D721Med (cell line): ENCODE measurements at regions not wholly inside any gene's neighbourhood (a gene's known extent, or its start where the extent isn't known, plus 50 kb on each side); places are given as distances from the start of the nearest gene placed in this dataset.

Experiments used
- DNase-seq: peaks from one replicate; pipeline ENCODE4 v3.0.0; 2011; ENCODE audit warnings: low spot score; ENCODE audit not compliant: insufficient read length
- FAIRE-seq: peaks from 2 replicates; lab custom pipeline; 2011; peaks lifted over from hg19 to GRCh38; lab: Jason Lieb, UNC
- TF ChIP-seq, protein P1 (sequence below): IDR thresholded peaks from 2 replicates; pipeline ENCODE4 v1.5.1; 2012; ENCODE audit warnings: mild to moderate bottlenecking, control low read depth; ENCODE audit not compliant: insufficient read depth; ENCODE audit errors: missing control alignments

DNA sequence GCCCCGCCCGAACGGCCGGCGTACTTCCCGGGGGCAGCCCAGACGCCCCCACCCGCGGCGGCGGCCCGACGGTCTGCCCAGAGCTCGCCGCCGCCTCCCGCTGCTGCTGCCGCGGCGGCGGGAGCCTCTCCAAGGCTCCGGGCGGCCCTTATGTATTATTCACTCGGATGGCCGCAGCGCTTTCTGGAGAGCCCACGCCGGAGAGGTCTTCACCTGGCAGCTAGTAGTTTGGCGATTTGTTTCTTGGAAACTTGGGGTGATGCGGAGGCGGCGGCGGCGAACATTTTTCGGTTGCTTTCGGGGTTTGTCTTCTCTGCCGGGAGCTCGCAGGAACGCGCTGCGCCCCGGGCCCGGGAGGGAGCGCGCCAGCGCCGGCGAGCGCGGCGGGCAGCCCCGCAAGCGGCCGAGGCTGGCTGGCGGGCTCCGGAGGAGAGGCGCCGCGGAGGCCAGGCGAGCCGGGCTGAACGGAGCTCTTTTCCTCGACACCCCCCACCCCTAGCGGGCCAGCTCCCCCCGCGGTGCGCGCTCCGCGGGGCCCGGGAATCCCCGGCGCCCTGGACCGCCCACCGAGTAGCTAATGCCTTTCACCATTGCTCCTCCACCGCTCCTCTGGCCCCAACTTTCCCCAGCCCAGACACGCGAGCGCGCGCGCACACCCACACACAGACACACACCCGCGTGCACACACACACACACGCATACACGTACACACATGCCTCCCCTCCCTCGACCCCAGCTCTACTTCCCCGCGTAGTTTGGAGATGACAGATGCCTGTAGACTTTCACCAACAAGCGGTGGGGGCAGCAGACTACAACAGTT lies 113.5 kb downstream of the DHX15 start:
- TF ChIP-seq, protein P1, sequence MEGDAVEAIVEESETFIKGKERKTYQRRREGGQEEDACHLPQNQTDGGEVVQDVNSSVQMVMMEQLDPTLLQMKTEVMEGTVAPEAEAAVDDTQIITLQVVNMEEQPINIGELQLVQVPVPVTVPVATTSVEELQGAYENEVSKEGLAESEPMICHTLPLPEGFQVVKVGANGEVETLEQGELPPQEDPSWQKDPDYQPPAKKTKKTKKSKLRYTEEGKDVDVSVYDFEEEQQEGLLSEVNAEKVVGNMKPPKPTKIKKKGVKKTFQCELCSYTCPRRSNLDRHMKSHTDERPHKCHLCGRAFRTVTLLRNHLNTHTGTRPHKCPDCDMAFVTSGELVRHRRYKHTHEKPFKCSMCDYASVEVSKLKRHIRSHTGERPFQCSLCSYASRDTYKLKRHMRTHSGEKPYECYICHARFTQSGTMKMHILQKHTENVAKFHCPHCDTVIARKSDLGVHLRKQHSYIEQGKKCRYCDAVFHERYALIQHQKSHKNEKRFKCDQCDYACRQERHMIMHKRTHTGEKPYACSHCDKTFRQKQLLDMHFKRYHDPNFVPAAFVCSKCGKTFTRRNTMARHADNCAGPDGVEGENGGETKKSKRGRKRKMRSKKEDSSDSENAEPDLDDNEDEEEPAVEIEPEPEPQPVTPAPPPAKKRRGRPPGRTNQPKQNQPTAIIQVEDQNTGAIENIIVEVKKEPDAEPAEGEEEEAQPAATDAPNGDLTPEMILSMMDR = no peak
- FAIRE-seq = no peak

DNA sequence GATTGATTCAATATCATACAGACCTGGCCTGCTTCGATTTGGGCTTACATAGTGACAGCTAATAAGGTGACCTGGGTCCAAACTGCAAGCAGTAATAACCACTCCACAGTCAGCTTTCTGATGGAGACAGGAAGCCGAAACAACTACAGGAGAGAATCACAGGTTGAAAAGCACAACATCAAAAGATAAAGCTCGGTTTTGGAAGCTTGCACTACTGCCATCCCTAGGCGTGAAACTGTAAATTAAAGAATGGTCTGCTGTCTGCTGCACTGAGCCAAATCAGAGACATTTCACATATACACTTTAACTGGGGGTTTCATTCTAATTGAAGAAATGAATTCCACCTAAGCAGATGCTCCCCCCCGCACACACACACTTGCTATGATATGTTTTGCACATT lies 116.3 kb downstream of the DHX15 start:
- TF ChIP-seq, protein P1 = no peak
- FAIRE-seq (no peak), DNase-seq (no peak)

More for the DNA sequence above, 113.5 kb downstream of the DHX15 start:
- no peak for DNase-seq

DNA sequence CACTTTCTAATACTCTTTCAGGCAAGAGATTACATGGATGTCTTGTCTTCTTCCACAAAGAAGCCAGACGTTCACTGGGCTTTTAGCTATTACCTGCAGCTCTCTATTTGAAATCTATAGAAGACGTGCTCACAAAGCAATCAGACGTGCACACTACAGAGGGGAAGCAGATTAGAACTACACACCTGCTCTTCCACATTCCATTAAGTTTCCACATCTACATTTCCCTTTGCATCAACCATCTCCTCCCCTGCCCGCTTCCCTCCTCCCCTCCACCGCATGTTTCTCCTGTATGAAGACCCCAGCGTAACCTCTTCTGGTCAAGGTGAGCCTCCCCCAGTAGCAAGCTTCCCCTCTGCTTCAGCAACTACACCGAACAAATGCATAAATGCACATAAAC lies 119.8 kb downstream of the DHX15 start:
- no peak for DNase-seq
- TF ChIP-seq, protein P1 = no peak
- no peak for FAIRE-seq

DNA sequence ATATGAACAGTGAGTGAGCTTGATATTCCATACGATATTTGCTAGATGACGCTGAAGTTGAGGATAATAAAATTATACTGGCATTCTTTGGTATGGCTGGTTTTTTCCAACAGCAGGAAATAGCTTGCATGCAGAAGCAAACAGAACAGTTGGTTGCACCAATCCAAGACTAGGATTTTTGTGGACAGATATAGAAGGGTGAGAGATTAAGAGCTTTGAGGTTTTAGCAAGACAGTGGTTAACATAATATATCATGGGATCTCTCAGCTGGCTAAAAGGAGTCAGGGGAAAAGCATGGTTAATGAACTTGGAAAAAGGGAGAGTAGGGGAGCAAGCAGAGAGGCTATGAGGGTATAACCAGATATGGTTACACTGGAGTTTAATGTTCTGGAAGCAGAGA lies 127.9 kb downstream of the DHX15 start:
- FAIRE-seq (no peak), DNase-seq (no peak)
- TF ChIP-seq, protein P1 = no peak

DNA sequence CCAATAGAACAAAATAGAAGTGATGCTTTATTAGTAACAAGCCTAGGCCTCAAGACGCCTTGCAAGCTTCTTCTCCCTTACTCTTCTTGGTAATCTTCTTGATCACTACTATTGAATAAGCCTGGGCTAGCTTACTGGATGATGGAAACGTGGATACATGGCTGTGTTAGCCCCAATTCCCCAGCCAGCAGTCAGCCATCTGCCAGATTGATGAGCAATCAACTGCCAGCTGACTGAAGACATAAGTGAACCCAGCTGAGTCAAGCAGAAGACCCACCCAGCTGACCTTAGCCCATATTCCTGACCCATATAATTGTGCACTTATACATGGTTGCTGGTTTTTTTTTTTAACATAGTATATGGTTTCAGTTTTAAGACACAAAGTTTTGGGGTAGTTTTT lies 130.4 kb downstream of the DHX15 start:
- DNase-seq (no peak), FAIRE-seq (no peak)
- TF ChIP-seq, protein P1 = no peak

DNA sequence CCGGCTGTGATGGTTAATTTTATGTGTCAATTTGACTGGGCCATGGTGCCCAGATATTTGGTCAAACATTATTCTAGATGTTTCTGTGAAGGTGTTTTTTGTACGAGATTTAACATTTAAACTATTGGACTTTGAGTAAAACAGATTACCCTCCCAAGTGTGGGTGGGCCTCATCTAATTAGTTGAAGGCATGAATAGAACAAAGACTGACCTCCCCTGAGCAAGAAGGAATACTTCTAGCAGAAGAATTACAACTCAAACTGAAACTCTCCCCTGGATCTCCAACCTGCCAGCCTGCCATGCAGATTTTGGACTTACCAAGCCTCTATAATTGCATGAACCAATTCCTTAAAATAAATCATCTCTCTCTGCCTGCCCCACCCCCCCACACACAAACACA lies 132.5 kb downstream of the DHX15 start:
- TF ChIP-seq, protein P1 = no peak
- no peak for FAIRE-seq
- no peak for DNase-seq

DNA sequence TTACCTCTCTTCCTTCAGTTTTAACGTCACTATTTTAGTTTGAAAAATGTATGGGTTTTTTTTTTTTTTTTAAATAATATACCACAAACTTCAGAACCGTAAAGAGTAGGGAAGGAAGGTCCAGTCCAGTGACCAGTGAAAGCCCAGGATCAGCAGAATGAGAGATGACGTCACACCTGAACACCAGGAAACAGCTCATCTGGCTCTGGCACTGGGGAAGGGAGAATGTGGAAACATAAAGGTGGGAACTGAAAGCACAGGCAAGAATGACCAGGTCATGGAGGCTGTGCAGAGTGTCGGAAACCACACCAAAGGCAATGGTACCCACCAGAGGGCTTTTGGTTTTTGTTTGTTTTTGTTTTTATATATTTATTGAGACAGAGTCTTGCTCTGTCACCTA lies 141.2 kb downstream of the DHX15 start:
- DNase-seq = no peak
- TF ChIP-seq, protein P1 = no peak
- FAIRE-seq = no peak
